ENCODE measurements at regions not wholly inside any gene's neighbourhood (a gene's known extent, or its start where the extent isn't known, plus 50 kb on each side); places are given as distances from the start of the nearest gene placed in this dataset.

- no peak for TF ChIP-seq CTCF (tag by site-specific recombination; IDR thresholded peaks at IDR 0.05)
- no peak for TF ChIP-seq ZNF146 (tag by site-specific recombination; IDR thresholded peaks at IDR 0.05)
- TF ChIP-seq ZNF292 (tag by site-specific recombination; IDR thresholded peaks at IDR 0.05; ENCODE audit: borderline replicate concordance, low read depth), result no peak
- no peak for TF ChIP-seq ZBTB20 (tag by site-specific recombination; IDR thresholded peaks at IDR 0.05)
- no peak for TF ChIP-seq BCL6B (tag by site-specific recombination; IDR thresholded peaks at IDR 0.05)
- TF ChIP-seq ZNF830 (tag by site-specific recombination; IDR thresholded peaks at IDR 0.05; ENCODE audit: low read depth), result no peak
- no peak for TF ChIP-seq ZNF571 (tag by site-specific recombination; IDR thresholded peaks at IDR 0.05)
- no peak for TF ChIP-seq HOXA7 (CRISPR knock-in tag; IDR thresholded peaks at IDR 0.05; ENCODE audit: borderline replicate concordance)
- TF ChIP-seq PRDM10 (tag by site-specific recombination; IDR thresholded peaks at IDR 0.05), result no peak
- no peak for TF ChIP-seq ZNF202 (tag by site-specific recombination; IDR thresholded peaks at IDR 0.05; ENCODE audit: borderline replicate concordance)
- no peak for TF ChIP-seq ZNF280D (tag by site-specific recombination; IDR thresholded peaks at IDR 0.05)
Observed at GRCh38 chr4:57652779-57653178, 542.6 kb upstream of the IGFBP7 start.
